Esophagus squamous epithelium (tissue), 4 donors: ENCODE measurements at regions not wholly inside any gene's neighbourhood (a gene's known extent, or its start where the extent isn't known, plus 50 kb on each side); places are given as distances from the start of the nearest gene placed in this dataset.

Experiments used
- POLR2A ChIP-seq, 4 donors: fragments of 450-650 bp; IDR thresholded peaks; one replicate each; pipeline ENCODE4 v1.6.1; 2017; ENCODE audit warnings: antibody characterized with exemption in 4 of 4, mild to moderate bottlenecking in 4 of 4, moderate library complexity in 3 of 4
- TF ChIP-seq, protein P1 (sequence below), 6 experiments: fragments of 450-650 bp in 4 of 6; fragments of 200-600 bp in 2 of 6; sonication (generic) in 2 of 6; IDR thresholded peaks; one replicate each; pipeline ENCODE4 v1.5.1; 2016 to 2019; ENCODE audit warnings: antibody characterized with exemption in 6 of 6, mild to moderate bottlenecking in 4 of 6, moderate library complexity in 4 of 6

DNA sequence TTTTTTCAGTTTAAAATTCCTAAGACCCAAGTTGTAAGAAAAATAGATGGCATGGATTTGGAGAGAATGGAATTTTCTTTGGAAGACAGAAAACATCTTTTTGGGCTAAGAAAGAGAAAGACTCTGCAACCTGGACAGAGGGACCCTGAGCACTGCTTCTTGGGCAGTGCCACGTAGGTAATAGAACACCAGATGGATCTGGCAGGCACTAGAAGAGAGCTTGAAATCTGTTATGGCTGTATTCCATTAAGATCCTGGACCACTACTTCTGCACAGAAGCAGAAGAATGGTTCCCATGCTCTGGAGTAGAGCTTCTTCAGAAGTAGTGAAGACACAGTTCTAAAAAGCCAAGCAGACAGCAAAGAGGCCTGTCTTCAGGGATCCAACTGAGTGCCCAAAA, 306.4 kb upstream of the CD180 start:
- TF ChIP-seq, protein P1, sequence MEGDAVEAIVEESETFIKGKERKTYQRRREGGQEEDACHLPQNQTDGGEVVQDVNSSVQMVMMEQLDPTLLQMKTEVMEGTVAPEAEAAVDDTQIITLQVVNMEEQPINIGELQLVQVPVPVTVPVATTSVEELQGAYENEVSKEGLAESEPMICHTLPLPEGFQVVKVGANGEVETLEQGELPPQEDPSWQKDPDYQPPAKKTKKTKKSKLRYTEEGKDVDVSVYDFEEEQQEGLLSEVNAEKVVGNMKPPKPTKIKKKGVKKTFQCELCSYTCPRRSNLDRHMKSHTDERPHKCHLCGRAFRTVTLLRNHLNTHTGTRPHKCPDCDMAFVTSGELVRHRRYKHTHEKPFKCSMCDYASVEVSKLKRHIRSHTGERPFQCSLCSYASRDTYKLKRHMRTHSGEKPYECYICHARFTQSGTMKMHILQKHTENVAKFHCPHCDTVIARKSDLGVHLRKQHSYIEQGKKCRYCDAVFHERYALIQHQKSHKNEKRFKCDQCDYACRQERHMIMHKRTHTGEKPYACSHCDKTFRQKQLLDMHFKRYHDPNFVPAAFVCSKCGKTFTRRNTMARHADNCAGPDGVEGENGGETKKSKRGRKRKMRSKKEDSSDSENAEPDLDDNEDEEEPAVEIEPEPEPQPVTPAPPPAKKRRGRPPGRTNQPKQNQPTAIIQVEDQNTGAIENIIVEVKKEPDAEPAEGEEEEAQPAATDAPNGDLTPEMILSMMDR (IDR thresholded peaks at IDR 0.05): no peak
- TF ChIP-seq POLR2A (IDR thresholded peaks at IDR 0.05): no peak
